ENCODE measurements at regions not wholly inside any gene's neighbourhood (a gene's known extent, or its start where the extent isn't known, plus 50 kb on each side); places are given as distances from the start of the nearest gene placed in this dataset.

GRCh38 chr18:38087538-38087937 is 521.9 kb upstream of the CELF4 start:
- H3K79me2 ChIP-seq (ENCODE audit: control insufficient read depth, insufficient read depth, low read length), result no peaks in the 10 kb centered on the region
- dilution Hi-C loops (cut with MboI; ENCODE audit: extremely low pct_ligation_motif_present, low sequenced_read_pairs) (no loop called here), intact Hi-C loops (cut with micrococcal nuclease) (no loop called here)
- H3K27ac ChIP-seq (ENCODE audit: insufficient read depth, low read depth, low read length), result no peak overlapping the region
- no peaks in the 10 kb centered on the region for H3K4me1 ChIP-seq (ENCODE audit: control insufficient read depth, extremely low read depth, insufficient read depth, low read length)
- H2AFZ ChIP-seq (ENCODE audit: low read depth, low read length), result no peak overlapping the region
- H3K9me3 ChIP-seq (replicated peaks; ENCODE audit: control insufficient read depth, insufficient read depth, low read length), result peaks cover 3% of the 10 kb centered on the region
- TF ChIP-seq EZH2 (IDR thresholded peaks at IDR 0.05; ENCODE audit: borderline replicate concordance, low read depth, low read length, severe bottlenecking), result no peak
- no peak for TF ChIP-seq JUN (IDR thresholded peaks at IDR 0.05; ENCODE audit: borderline replicate concordance, insufficient read depth, insufficient read length, low read depth)
- TF ChIP-seq MYC (IDR thresholded peaks at IDR 0.05; ENCODE audit: low read depth, low read length), result no peak
- no peak for TF ChIP-seq POLR2A (IDR thresholded peaks at IDR 0.05; ENCODE audit: low read depth, low read length)
- no peak for TF ChIP-seq CTCF (IDR thresholded peaks at IDR 0.05; ENCODE audit: extremely low read depth in 1 of 2, insufficient read depth in 1 of 2, low read depth in 1 of 2, low read length in 2 of 2)
- TF ChIP-seq MAX (IDR thresholded peaks at IDR 0.05; ENCODE audit: insufficient read depth, insufficient read length), result no peak
- TF ChIP-seq POLR2AphosphoS5 (IDR thresholded peaks at IDR 0.05; ENCODE audit: insufficient read depth, low read depth, low read length), result no peak
- no peak for TF ChIP-seq FOS (IDR thresholded peaks at IDR 0.05; ENCODE audit: borderline replicate concordance, insufficient read depth, low read length)
- no peak for TF ChIP-seq GATA2 (IDR thresholded peaks at IDR 0.05; ENCODE audit: insufficient read depth, insufficient read length, low read depth, low read length)
- H4K20me1 ChIP-seq (replicated peaks; ENCODE audit: control insufficient read depth, extremely low read depth, insufficient read depth, low read length), result no peaks in the 10 kb centered on the region
- POLR2A ChIA-PET, result no interaction called here
- CTCF ChIA-PET, result interaction anchor here (0.6 kb wide), 1 partner anchor 397 kb away, joined by 3 read pairs; no protein-coding TSS in a partner anchor
- H3K27me3 ChIP-seq (ENCODE audit: control insufficient read depth in 2 of 2, insufficient read depth in 2 of 2, low read length in 2 of 2), result no peaks in the 10 kb centered on the region
- H3K9ac ChIP-seq (replicated peaks; ENCODE audit: extremely low read depth, insufficient read depth, low read length), result no peak overlapping the region
- no peak overlapping the region for H3K4me2 ChIP-seq (ENCODE audit: insufficient read depth, low read length)
- no peaks in the 10 kb centered on the region for H3K9me1 ChIP-seq (replicated peaks; ENCODE audit: control insufficient read depth, extremely low read depth, insufficient read depth, low read length)
- H3K36me3 ChIP-seq (ENCODE audit: control insufficient read depth in 2 of 2, extremely low read depth in 1 of 2, insufficient read depth in 2 of 2, low read length in 2 of 2), result no peaks in the 10 kb centered on the region
- H3K4me3 ChIP-seq (replicated peaks in 1 of 3; ENCODE audit: insufficient read depth in 1 of 3, low read depth in 1 of 3, low read length in 3 of 3), result no peak overlapping the region
- no peak for DNase-seq (ENCODE audit: low read depth, low spot score)
- no peak for FAIRE-seq
- no TSS peak for BruUV-seq (replicated peaks)

Data from endothelial cell of umbilical vein (primary cell).